Activated CD4-positive, alpha-beta T cell treated with anti-CD3 and anti-CD28 coated beads, Interleukin-2, amount 10 ng/mL, durations not matched to agents 24 days and 14 days (primary cell): ENCODE measurements at regions not wholly inside any gene's neighbourhood (a gene's known extent, or its start where the extent isn't known, plus 50 kb on each side); places are given as distances from the start of the nearest gene placed in this dataset.

Experiments used
- DNase-seq: peaks from one replicate; pipeline ENCODE4 v3.0.0; 2022
- H3K27ac Mint-ChIP-seq: one replicate; pipeline ENCODE4 v1.8.0; 2022; ENCODE audit warnings: mild to moderate bottlenecking, mixed read lengths
- H3K27me3 Mint-ChIP-seq: one replicate; pipeline ENCODE4 v1.8.0; 2022; ENCODE audit warnings: mixed read lengths
- H3K36me3 Mint-ChIP-seq: one replicate; pipeline ENCODE4 v1.8.0; 2022; ENCODE audit warnings: low read depth, mild to moderate bottlenecking, mixed read lengths
- H3K4me1 Mint-ChIP-seq: one replicate; pipeline ENCODE4 v1.8.0; 2021; ENCODE audit warnings: mixed read lengths
- H3K4me3 Mint-ChIP-seq: one replicate; pipeline ENCODE4 v1.8.0; 2022; ENCODE audit warnings: mild to moderate bottlenecking, moderate library complexity, mixed read lengths
- H3K9me3 Mint-ChIP-seq: one replicate; pipeline ENCODE4 v1.8.0; 2021; ENCODE audit warnings: mixed read lengths
- intact Hi-C: fragments of 100-400 bp; cut with micrococcal nuclease; formaldehyde crosslinking; loops from one replicate; pipeline ENCODE4 v1.15.1; 2023

DNA sequence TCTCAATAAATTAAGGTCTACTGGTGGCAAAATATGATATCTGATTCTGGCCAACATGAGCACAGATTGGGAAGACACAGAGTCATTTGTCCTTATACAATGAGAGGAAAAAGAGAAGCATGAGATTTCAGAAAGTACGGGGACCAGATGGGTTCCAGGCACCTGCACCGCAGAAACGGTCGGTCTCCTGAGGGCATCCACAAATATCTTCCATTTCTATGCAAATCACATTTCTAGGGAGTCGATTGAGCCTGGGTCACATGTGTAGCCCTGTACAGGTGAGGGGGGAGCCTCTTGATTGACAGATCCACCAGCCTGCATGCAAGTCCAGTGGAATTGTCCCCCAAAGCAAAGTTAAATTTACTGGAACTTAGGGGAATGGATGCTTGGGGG, 415.6 kb downstream of the NPHP4 start:
- no peak for DNase-seq
- Mint-ChIP-seq H3K4me1 (peaks cover 5% of the 10 kb centered on the region), H3K36me3 (no peaks in the 10 kb centered on the region), H3K9me3 (no peaks in the 10 kb centered on the region), H3K27me3 (peaks cover 5% of the 10 kb centered on the region), H3K4me3 (no peak overlapping the region), H3K27ac (no peak overlapping the region)
- intact Hi-C loops, result no loop called here

- Mint-ChIP-seq H3K27ac (no peak overlapping the region), H3K27me3 (peaks cover 5% of the 10 kb centered on the region), H3K36me3 (no peaks in the 10 kb centered on the region), H3K4me1 (peaks cover 5% of the 10 kb centered on the region), H3K9me3 (peaks cover under 1% of the 10 kb centered on the region), H3K4me3 (no peak overlapping the region)
- no peak for DNase-seq
- intact Hi-C loops, result no loop called here
Observed at GRCh38 chr1:5576011-5576672, 416.1 kb downstream of the NPHP4 start.

DNA sequence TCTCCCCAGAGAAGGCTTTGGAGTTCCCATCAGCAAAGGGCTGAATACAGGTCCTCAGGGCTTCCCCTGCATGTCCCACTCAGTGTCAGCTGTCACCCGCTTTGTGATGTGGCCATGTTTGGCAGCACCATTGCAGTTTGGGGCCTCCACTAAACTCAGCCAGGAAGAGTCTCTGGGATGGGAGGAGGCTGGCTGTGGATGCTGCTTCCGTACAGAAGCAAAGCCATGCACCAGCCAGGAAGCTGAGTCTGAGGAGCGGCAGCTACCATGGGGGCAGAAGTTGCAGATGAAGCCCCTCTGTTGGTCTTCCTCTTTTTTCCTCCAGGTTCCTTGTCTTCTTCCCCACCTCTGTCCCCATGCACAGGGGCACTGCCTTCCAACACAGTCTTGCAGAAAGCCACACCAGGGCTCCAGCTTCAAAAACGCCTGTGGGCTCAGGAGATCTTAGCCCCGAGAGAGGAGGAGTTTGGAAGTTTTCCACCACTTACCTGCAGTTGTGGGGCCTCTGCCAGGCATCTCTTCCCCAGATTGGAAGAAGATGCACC, 416.8 kb downstream of the NPHP4 start:
- no peaks in the 10 kb centered on the region for H3K36me3 Mint-ChIP-seq
- H3K27me3 Mint-ChIP-seq, result peaks cover 5% of the 10 kb centered on the region
- intact Hi-C loops, result no loop called here
- H3K4me3 Mint-ChIP-seq, result no peak overlapping the region
- no peak for DNase-seq
- H3K4me1 Mint-ChIP-seq, result peaks cover 5% of the 10 kb centered on the region
- H3K9me3 Mint-ChIP-seq, result peaks cover 4% of the 10 kb centered on the region
- H3K27ac Mint-ChIP-seq, result no peak overlapping the region

GRCh38 chr1:5574641-5575040, 417.6 kb downstream of the NPHP4 start:
- DNase-seq, result no peak
- intact Hi-C loops, result no loop called here
- Mint-ChIP-seq H3K4me1 (peaks cover 5% of the 10 kb centered on the region), H3K36me3 (no peaks in the 10 kb centered on the region), H3K27me3 (peaks cover 5% of the 10 kb centered on the region), H3K27ac (no peak overlapping the region), H3K9me3 (peaks cover 4% of the 10 kb centered on the region), H3K4me3 (no peak overlapping the region)

DNA sequence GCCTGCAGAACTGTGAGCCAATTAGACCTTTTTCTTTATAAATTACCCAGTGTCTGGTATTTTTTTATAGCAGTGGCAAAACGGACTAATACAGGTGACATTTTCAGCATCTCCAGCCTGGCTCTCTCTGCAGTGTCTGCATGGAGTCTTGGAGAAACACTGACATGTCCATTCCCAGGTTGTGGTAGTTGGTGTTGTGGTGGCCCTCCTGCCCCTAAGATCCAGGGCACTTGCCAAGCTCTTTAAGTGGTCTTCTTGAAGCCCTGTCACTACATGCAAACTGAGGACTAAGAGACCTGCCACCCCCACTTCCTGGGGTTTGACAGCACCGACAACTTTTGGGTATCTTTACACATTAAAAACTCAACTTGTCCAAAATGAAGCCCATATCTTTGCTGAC, 419.4 kb downstream of the NPHP4 start:
- Mint-ChIP-seq H3K9me3 (peaks cover 7% of the 10 kb centered on the region), H3K4me3 (no peak overlapping the region), H3K4me1 (peaks cover 5% of the 10 kb centered on the region), H3K27me3 (no peaks in the 10 kb centered on the region), H3K27ac (no peak overlapping the region), H3K36me3 (no peaks in the 10 kb centered on the region)
- no peak for DNase-seq
- intact Hi-C loops, result no loop called here

DNA sequence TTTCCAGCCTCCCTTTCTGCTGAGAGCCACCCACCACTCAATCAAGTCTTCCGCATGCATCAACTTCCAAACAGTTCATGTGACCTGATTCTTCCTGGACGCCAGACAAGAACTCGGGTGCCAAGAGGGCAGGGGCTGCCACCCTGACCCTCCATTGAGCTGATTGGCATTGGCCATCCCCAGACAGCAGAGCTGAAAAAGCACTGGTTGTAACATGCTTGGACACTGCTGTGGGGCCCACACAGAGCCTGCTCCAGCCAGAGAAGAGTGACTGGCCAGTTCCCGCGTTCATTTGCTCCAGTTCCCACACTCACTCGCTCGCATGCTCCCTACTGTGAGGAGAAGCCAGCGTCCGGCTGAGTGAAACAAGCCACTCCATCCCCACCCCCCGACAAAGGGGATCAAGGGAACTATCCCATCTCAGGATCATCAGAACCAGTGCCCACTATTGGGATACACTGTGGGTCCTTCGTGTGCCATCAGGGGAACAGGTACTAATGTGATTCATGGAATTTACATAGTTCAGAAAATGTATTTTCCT, 420.3 kb downstream of the NPHP4 start:
- H3K27me3 Mint-ChIP-seq, result no peaks in the 10 kb centered on the region
- no peak for DNase-seq
- H3K36me3 Mint-ChIP-seq, result no peaks in the 10 kb centered on the region
- H3K9me3 Mint-ChIP-seq, result peaks cover 7% of the 10 kb centered on the region
- no peak overlapping the region for H3K4me3 Mint-ChIP-seq
- H3K4me1 Mint-ChIP-seq, result peaks cover 5% of the 10 kb centered on the region
- no peak overlapping the region for H3K27ac Mint-ChIP-seq
- intact Hi-C loops, result no loop called here

- Mint-ChIP-seq H3K27me3 (no peaks in the 10 kb centered on the region), H3K9me3 (peaks cover 7% of the 10 kb centered on the region), H3K4me3 (no peak overlapping the region), H3K27ac (no peak overlapping the region), H3K4me1 (peaks cover 5% of the 10 kb centered on the region), H3K36me3 (no peaks in the 10 kb centered on the region)
- no peak for DNase-seq
- intact Hi-C loops, result no loop called here
Observed at GRCh38 chr1:5571438-5571837, 420.8 kb downstream of the NPHP4 start.

GRCh38 chr1:5570931-5571330, 421.3 kb downstream of the NPHP4 start:
- intact Hi-C loops, result no loop called here
- Mint-ChIP-seq H3K27me3 (no peaks in the 10 kb centered on the region), H3K4me3 (no peak overlapping the region), H3K9me3 (peaks cover 7% of the 10 kb centered on the region), H3K36me3 (no peaks in the 10 kb centered on the region), H3K27ac (no peak overlapping the region), H3K4me1 (peaks cover 5% of the 10 kb centered on the region)
- no peak for DNase-seq

- Mint-ChIP-seq H3K36me3 (no peaks in the 10 kb centered on the region), H3K4me1 (no peaks in the 10 kb centered on the region), H3K27ac (no peak overlapping the region), H3K27me3 (no peaks in the 10 kb centered on the region), H3K4me3 (no peak overlapping the region), H3K9me3 (peaks cover 7% of the 10 kb centered on the region)
- intact Hi-C loops, result no loop called here
- DNase-seq, result peak; percentile 25
Observed at GRCh38 chr1:5568321-5568720, 423.9 kb downstream of the NPHP4 start.

- Mint-ChIP-seq H3K36me3 (no peaks in the 10 kb centered on the region), H3K27ac (no peak overlapping the region), H3K4me3 (no peak overlapping the region), H3K9me3 (peaks cover 7% of the 10 kb centered on the region), H3K4me1 (no peaks in the 10 kb centered on the region), H3K27me3 (no peaks in the 10 kb centered on the region)
- DNase-seq, result peak; percentile 23
- intact Hi-C loops, result no loop called here
Observed at GRCh38 chr1:5567839-5568238, 424.4 kb downstream of the NPHP4 start.

- no peaks in the 10 kb centered on the region for H3K4me1 Mint-ChIP-seq
- no peak overlapping the region for H3K4me3 Mint-ChIP-seq
- H3K27me3 Mint-ChIP-seq, result no peaks in the 10 kb centered on the region
- H3K27ac Mint-ChIP-seq, result no peak overlapping the region
- peaks cover 7% of the 10 kb centered on the region for H3K9me3 Mint-ChIP-seq
- no peaks in the 10 kb centered on the region for H3K36me3 Mint-ChIP-seq
- DNase-seq, result no peak
- intact Hi-C loops, result no loop called here
Observed at GRCh38 chr1:5566924-5567323, 425.3 kb downstream of the NPHP4 start.

GRCh38 chr1:5565281-5566125, 426.7 kb downstream of the NPHP4 start:
- peaks cover 3% of the 10 kb centered on the region for H3K9me3 Mint-ChIP-seq
- intact Hi-C loops, result no loop called here

GRCh38 chr1:5564578-5565257, 427.5 kb downstream of the NPHP4 start:
- no peak for DNase-seq
- Mint-ChIP-seq H3K36me3 (no peaks in the 10 kb centered on the region), H3K27me3 (no peaks in the 10 kb centered on the region), H3K4me1 (no peaks in the 10 kb centered on the region), H3K9me3 (peaks cover 3% of the 10 kb centered on the region), H3K27ac (no peak overlapping the region), H3K4me3 (no peak overlapping the region)
- intact Hi-C loops, result no loop called here

More at GRCh38 chr1:5565281-5566125, 426.7 kb downstream of the NPHP4 start:
- Mint-ChIP-seq H3K4me3 (no peak overlapping the region), H3K36me3 (no peaks in the 10 kb centered on the region), H3K4me1 (no peaks in the 10 kb centered on the region), H3K27me3 (no peaks in the 10 kb centered on the region), H3K27ac (no peak overlapping the region)
- DNase-seq, result peak; percentile 40
